ENCODE measurements at regions not wholly inside any gene's neighbourhood (a gene's known extent, or its start where the extent isn't known, plus 50 kb on each side); places are given as distances from the start of the nearest gene placed in this dataset.
A peak's percentile ranks its signal among the peaks of the same experiment; 100 is the strongest.
"Not testable (repeated sequence)": the region's sequence is repeated elsewhere in the genome, so short reads cannot be mapped to it uniquely, and the experiment has no call there.

GRCh38 chr10:56298941-56299340 is 62.1 kb downstream of the ZWINT start:
- no peak overlapping the region for H3K27ac ChIP-seq
- no peak for DNase-seq (ENCODE audit: low read depth, low spot score)

- no peak for DNase-seq (ENCODE audit: low read depth, low spot score)
- H3K27ac ChIP-seq: no peak overlapping the region
Measured at GRCh38 chr10:56296618-56297017, 64.4 kb downstream of the ZWINT start.

- H3K27ac ChIP-seq: no peak overlapping the region
- no peak for DNase-seq (ENCODE audit: low read depth, low spot score)
Measured at GRCh38 chr10:56288403-56288802, 72.7 kb downstream of the ZWINT start.

GRCh38 chr10:56286096-56286495 is 75.0 kb downstream of the ZWINT start:
- DNase-seq (ENCODE audit: low read depth, low spot score): no peak

DNA sequence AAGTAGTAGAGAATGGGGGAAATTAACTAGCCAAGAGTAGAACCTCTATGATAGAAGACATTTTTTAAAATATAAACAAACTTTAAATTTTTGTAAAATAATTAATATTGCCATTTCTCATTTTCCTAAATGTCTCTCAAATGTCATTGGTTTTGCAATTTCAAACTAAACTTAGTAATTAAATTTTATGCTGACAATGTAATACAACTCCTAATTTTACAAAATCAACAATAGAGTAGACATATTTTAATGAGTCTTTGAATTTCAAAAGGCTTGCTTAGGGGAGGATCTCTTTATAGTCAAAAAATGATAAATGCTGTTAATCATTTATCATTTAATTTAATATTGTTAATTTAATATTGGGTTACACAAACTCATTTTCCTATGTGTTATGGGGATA is 81.8 kb downstream of the ZWINT start:
- DNase-seq (ENCODE audit: low read depth, low spot score): no peak
- H3K27ac ChIP-seq: no peak overlapping the region

More at GRCh38 chr10:56286096-56286495, 75.0 kb downstream of the ZWINT start:
- no peak overlapping the region for H3K27ac ChIP-seq

DNA sequence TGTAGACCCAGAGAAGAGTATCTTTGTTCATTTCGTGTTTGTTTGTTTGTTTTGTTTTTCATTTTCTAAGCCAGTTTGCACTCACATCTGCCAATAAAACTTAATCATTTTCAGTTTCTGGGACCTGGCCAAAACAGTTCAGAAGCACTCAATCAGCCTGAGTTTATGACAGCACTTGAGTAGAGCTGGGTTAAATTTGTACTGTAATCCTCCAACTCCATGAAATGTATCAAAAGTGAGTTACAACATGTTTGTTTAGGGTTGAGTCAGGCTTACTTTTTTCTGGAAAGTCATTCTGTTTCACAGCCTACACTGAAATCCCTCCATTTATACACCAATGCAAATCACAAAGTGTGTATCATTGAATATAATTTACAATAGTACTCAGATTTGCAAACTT is 91.9 kb downstream of the ZWINT start:
- DNase-seq (ENCODE audit: low read depth, low spot score): no peak
- H3K27ac ChIP-seq: no peak overlapping the region

DNA sequence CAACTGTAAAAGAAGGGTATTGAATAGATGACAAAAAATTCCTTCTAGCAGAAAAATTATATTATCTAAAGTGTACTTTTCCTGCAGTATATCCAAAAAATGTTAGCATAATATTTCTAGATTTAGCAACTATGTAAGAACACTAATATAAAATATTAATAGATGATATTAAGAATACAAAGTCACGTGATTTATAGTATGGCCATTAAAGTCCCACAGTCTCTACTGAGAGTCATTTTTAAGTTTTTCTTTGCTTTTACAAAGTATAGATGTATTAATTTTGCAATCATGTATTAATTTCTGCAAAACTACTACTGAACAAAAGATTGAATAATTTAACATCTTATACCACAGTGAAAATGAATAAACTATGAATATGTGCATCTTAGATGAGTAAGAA is 94.9 kb downstream of the ZWINT start:
- no peak overlapping the region for H3K27ac ChIP-seq
- DNase-seq (ENCODE audit: low read depth, low spot score): no peak

- no peak overlapping the region for H3K27ac ChIP-seq
- DNase-seq (ENCODE audit: low read depth, low spot score): no peak
Measured at GRCh38 chr10:56258991-56259390, 102.1 kb downstream of the ZWINT start.

DNA sequence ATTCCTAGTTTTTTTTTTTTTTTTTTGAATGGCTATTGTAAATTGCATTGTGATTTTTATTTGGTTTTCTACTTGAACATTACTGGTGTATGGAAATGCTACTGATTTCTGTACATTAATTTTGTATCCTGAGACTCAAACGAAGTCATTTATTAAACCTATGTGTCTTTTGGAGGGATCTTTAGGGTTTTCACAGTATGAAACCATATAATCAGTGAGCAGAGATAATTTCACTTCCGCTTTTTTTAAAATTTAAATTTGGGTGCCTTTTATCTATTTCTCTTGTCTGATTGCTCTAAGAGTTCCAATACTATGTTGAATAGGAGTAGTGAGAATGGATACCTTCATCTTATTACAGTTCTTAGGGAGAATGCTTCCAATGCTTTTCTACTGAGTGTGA is 102.7 kb downstream of the ZWINT start:
- H3K27ac ChIP-seq: no peak overlapping the region

DNA sequence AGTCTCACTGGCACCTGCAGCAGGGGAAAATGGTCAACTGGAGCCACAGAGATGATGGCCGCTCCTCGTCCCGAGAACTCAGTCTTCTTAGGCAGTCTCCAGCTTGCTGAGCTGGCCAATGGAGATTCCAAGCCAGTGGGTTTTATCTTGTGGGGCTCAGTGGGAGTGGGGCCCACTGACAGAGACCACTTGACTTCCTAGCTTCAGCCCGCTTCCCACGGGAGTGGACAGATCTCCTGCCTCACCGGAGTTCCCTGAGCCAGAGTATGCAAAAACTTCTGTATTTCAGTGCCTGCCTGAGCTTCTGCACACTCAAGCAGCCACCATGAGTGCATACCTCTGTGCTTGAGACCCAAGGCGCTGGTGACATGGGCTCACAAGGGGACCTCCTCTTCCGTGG is 105.8 kb downstream of the ZWINT start:
- H3K27ac ChIP-seq: no peak overlapping the region
- DNase-seq (ENCODE audit: low read depth, low spot score): no peak

More for the DNA sequence above, 102.7 kb downstream of the ZWINT start:
- DNase-seq (ENCODE audit: low read depth, low spot score): no peak

DNA sequence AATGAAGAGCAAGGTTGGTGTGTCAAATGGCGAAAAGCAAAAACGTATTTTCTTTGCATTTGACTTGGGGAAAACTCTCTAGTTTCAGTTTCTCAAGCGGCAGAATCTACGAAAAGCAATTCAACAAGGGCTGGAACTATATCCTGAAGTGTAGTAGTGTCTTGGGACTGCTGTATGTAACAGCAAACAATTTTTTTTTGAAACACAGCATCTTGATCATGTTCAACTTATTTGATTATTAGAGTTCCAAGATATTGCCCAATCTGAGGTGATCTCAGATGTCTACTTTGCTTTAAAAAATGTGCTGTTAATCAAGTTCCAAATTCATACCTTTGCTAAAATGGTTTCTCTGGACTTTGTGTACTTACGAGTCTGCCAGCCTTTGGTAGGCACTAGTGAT is 120.6 kb downstream of the ZWINT start:
- DNase-seq (ENCODE audit: low read depth, low spot score): no peak
- H3K27ac ChIP-seq: no peak overlapping the region

GRCh38 chr10:56231436-56231835 is 129.6 kb downstream of the ZWINT start:
- DNase-seq (ENCODE audit: low read depth, low spot score): peak; percentile 1
- no peak overlapping the region for H3K27ac ChIP-seq

GRCh38 chr10:56222237-56222636 is 138.8 kb downstream of the ZWINT start:
- no peak overlapping the region for H3K27ac ChIP-seq
- DNase-seq (ENCODE audit: low read depth, low spot score): no peak

DNA sequence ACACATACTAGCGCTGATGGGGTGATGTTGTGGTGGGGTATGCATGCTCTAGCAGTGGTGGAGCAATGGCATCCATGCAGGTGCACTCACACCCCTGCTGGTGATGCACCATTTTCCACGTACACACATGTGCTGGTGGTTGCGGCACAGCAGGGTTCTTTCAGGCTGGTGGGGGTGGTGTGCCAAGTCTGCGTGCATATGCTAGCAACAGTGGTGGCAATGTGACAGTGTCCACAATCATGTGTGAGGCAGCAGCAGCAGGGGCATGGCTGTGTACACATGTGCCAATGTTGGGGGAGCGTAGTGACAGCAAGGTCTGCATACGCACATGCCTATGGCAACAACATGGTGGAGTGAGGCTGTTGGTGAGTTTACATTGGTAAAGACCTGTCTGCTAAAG is 148.1 kb downstream of the ZWINT start:
- DNase-seq (ENCODE audit: low read depth, low spot score): no peak

GRCh38 chr10:56181607-56182006 is 179.5 kb downstream of the ZWINT start:
- no peak for DNase-seq (ENCODE audit: low read depth, low spot score)
- H3K27ac ChIP-seq: no peak overlapping the region

More for the DNA sequence above, 148.1 kb downstream of the ZWINT start:
- H3K27ac ChIP-seq: no peak overlapping the region

DNA sequence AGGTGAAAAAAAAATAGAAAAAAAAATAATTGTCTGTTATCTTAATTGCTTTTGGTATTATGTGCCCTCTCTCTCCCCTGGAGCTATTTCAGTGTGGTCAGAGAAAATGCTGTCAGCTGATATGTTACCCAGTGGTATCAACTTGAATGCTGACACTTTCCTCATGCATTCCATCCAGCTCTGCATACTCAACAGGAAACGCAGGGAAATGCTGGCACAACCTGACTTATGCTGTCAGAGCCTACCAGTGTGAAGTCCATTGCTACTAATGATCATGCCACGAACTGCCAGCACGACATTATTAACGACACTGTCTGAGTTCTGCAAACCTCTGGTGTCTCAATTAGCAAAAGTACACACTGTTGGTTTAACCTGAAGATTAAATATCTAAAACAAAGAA is 182.8 kb downstream of the ZWINT start:
- no peak overlapping the region for H3K27ac ChIP-seq
- no peak for DNase-seq (ENCODE audit: low read depth, low spot score)

DNA sequence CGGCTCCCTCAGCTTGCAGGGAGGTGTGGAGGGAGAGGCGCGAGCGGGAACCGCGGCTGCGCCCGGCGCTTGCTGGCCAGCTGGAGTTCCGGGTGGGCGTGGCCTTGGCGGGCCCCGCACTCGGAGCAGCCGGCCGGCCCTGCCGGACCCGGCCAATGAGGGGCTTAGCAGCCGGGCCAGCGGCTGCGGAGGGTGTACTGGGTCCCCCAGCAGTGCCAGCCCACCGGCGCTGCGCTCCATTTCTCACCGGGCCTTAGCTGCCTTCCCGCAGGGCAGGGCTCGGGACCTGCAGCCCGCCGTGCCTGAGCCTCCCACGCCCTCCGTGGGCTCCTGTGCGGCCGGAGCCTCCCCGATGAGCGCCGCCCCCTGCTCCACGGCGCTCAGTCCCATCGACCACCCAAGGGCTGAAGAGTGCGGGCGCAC is 206.0 kb downstream of the ZWINT start:
- H3K27ac ChIP-seq; DNase-seq (ENCODE audit: low read depth, low spot score): not testable (repeated sequence)

GRCh38 chr10:56146806-56147205 is 214.3 kb downstream of the ZWINT start:
- H3K27ac ChIP-seq: no peak overlapping the region
- no peak for DNase-seq (ENCODE audit: low read depth, low spot score)

DNA sequence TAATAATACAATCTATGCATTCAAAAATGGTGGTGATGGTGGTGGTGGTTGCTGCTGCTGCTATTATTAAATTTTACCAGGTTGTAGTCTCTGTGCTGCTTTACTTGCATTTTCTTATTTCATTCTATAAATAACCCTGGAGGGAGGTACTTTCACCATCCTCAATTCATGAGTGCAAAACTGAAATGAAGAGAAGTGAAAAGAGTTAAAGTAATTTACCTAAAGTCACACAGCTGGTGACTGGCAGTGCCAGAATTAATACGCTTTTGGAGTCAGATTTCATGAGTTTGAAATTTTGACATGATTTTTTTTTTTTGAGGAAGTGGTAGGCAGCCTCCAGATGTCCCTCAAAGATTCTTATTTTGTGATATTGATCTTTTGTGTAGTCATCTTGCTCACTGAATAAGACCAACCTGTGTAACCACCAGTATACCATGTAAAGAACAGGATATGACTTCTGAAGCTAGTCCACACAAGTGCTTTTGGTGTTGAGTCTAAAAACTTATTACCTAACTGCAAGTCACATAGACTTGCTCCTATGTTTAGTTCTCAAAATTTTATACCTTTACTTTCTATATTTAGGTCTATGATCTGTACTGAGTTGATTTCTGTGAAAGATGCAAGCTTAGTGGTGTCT is 218.8 kb downstream of the ZWINT start:
- no peak overlapping the region for H3K27ac ChIP-seq
- DNase-seq (ENCODE audit: low read depth, low spot score): no peak

GRCh38 chr10:56139405-56139804 is 221.7 kb downstream of the ZWINT start:
- no peak overlapping the region for H3K27ac ChIP-seq
- DNase-seq (ENCODE audit: low read depth, low spot score): no peak

DNA sequence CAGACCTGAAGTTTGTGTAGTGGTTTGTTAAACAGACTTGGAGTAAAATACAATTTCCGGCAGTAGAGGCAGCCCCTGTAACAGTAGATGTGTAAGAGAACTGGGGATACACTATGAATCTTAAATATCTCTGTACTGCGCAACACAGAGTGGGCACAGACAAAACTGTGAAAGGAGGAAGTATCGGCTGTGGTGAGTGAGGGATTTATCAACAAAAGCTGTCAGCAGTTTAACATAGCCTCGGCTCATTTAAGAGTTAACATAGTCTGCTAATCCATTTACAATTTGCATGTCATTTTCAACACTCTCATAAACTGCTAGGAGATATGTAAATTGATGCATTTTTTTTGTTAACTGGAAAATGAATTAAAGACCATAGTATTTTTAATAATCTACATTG is 225.2 kb downstream of the ZWINT start:
- H3K27ac ChIP-seq: no peak overlapping the region
- no peak for DNase-seq (ENCODE audit: low read depth, low spot score)

GRCh38 chr10:56123247-56123646 is 237.8 kb downstream of the ZWINT start:
- H3K27ac ChIP-seq: no peak overlapping the region
- DNase-seq (ENCODE audit: low read depth, low spot score): no peak

- no peak overlapping the region for H3K27ac ChIP-seq
- DNase-seq (ENCODE audit: low read depth, low spot score): no peak
Measured at GRCh38 chr10:56116684-56117083, 244.4 kb downstream of the ZWINT start.

Measured in epithelial cell of prostate (primary cell).